ENCODE measurements at regions not wholly inside any gene's neighbourhood (a gene's known extent, or its start where the extent isn't known, plus 50 kb on each side); places are given as distances from the start of the nearest gene placed in this dataset.
A peak's percentile ranks its signal among the peaks of the same experiment; 100 is the strongest.

GRCh38 chr1:65717815-65718454, 74.8 kb upstream of the PDE4B start:
- TF ChIP-seq, protein P1, sequence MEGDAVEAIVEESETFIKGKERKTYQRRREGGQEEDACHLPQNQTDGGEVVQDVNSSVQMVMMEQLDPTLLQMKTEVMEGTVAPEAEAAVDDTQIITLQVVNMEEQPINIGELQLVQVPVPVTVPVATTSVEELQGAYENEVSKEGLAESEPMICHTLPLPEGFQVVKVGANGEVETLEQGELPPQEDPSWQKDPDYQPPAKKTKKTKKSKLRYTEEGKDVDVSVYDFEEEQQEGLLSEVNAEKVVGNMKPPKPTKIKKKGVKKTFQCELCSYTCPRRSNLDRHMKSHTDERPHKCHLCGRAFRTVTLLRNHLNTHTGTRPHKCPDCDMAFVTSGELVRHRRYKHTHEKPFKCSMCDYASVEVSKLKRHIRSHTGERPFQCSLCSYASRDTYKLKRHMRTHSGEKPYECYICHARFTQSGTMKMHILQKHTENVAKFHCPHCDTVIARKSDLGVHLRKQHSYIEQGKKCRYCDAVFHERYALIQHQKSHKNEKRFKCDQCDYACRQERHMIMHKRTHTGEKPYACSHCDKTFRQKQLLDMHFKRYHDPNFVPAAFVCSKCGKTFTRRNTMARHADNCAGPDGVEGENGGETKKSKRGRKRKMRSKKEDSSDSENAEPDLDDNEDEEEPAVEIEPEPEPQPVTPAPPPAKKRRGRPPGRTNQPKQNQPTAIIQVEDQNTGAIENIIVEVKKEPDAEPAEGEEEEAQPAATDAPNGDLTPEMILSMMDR (IDR thresholded peaks at IDR 0.05; ENCODE audit: insufficient read depth, low read depth, low read length): peak; percentile 13
- TF ChIP-seq EZH2 (IDR thresholded peaks at IDR 0.05; ENCODE audit: insufficient read depth, low read length): no peak

Data from astrocyte (in vitro differentiated cells and primary cell).